Activated naive CD8-positive, alpha-beta T cell treated with anti-CD3 and anti-CD28 coated beads, Interleukin-2, amount 10 ng/mL, durations not matched to agents 7 days and 5 days (primary cell): ENCODE measurements at regions not wholly inside any gene's neighbourhood (a gene's known extent, or its start where the extent isn't known, plus 50 kb on each side); places are given as distances from the start of the nearest gene placed in this dataset.
"Not testable (repeated sequence)": the region's sequence is repeated elsewhere in the genome, so short reads cannot be mapped to it uniquely, and the experiment has no call there.

Experiments
- ATAC-seq: fragments of 150-1000 bp; cut with Tn5 transposase; one replicate; pipeline ENCODE4 v1.10.0; 2021; ENCODE audit warnings: low read depth, moderate library complexity
- POLR2A ChIA-PET: fragments of 350-600 bp; sonication (Branson Sonifier 250); formaldehyde crosslinking; loops from one replicate; lab custom pipeline; 2021; ENCODE audit warnings: antibody characterized with exemption; lab: Charles Lee
- DNase-seq: peaks from one replicate; pipeline ENCODE4 v3.0.0; 2021
- H3K27ac Mint-ChIP-seq: one replicate; pipeline ENCODE4 v1.8.0; 2022; ENCODE audit warnings: mild to moderate bottlenecking, mixed read lengths
- H3K27me3 Mint-ChIP-seq: one replicate; pipeline ENCODE4 v1.8.0; 2022; ENCODE audit warnings: mild to moderate bottlenecking, moderate library complexity, mixed read lengths
- H3K36me3 Mint-ChIP-seq: one replicate; pipeline ENCODE4 v1.8.0; 2021; ENCODE audit warnings: mild to moderate bottlenecking, mixed read lengths
- H3K4me1 Mint-ChIP-seq: one replicate; pipeline ENCODE4 v1.8.0; 2021; ENCODE audit warnings: mixed read lengths
- H3K4me3 Mint-ChIP-seq: one replicate; pipeline ENCODE4 v1.8.0; 2022; ENCODE audit warnings: mild to moderate bottlenecking, moderate library complexity, mixed read lengths
- H3K9me3 Mint-ChIP-seq: one replicate; pipeline ENCODE4 v1.8.0; 2021; ENCODE audit warnings: mixed read lengths

- no peak overlapping the region for H3K4me3 Mint-ChIP-seq
- ATAC-seq = no peak
- no peaks in the 10 kb centered on the region for H3K36me3 Mint-ChIP-seq
- POLR2A ChIA-PET = no interaction called here
- no peak overlapping the region for H3K27ac Mint-ChIP-seq
- H3K27me3 Mint-ChIP-seq = no peaks in the 10 kb centered on the region
- no peak for DNase-seq
- H3K4me1 Mint-ChIP-seq = no peaks in the 10 kb centered on the region
- H3K9me3 Mint-ChIP-seq = peaks cover 1% of the 10 kb centered on the region
Observed at GRCh38 chr15:93758824-93759223, 472.5 kb upstream of the MCTP2 start.

GRCh38 chr15:93748710-93749109, 482.7 kb upstream of the MCTP2 start:
- no peak overlapping the region for H3K4me3 Mint-ChIP-seq
- DNase-seq (no peak), ATAC-seq (no peak)
- H3K36me3 Mint-ChIP-seq = no peaks in the 10 kb centered on the region
- no peaks in the 10 kb centered on the region for H3K27me3 Mint-ChIP-seq
- H3K27ac Mint-ChIP-seq = no peak overlapping the region
- POLR2A ChIA-PET = no interaction called here
- H3K4me1 Mint-ChIP-seq = no peaks in the 10 kb centered on the region
- H3K9me3 Mint-ChIP-seq = peaks cover 11% of the 10 kb centered on the region

GRCh38 chr15:93734976-93735375, 496.4 kb upstream of the MCTP2 start:
- ATAC-seq, H3K4me3 Mint-ChIP-seq, H3K36me3 Mint-ChIP-seq, H3K27ac Mint-ChIP-seq, H3K9me3 Mint-ChIP-seq, H3K4me1 Mint-ChIP-seq, DNase-seq, H3K27me3 Mint-ChIP-seq, POLR2A ChIA-PET: not testable (repeated sequence)

- H3K9me3 Mint-ChIP-seq = peaks cover 5% of the 10 kb centered on the region
- H3K27ac Mint-ChIP-seq = no peak overlapping the region
- POLR2A ChIA-PET = no interaction called here
- H3K27me3 Mint-ChIP-seq = no peaks in the 10 kb centered on the region
- H3K4me3 Mint-ChIP-seq = no peak overlapping the region
- H3K36me3 Mint-ChIP-seq = no peaks in the 10 kb centered on the region
- DNase-seq (no peak), ATAC-seq (no peak)
- H3K4me1 Mint-ChIP-seq = no peaks in the 10 kb centered on the region
Observed at GRCh38 chr15:93730724-93731123, 500.6 kb upstream of the MCTP2 start.

- H3K4me1 Mint-ChIP-seq = no peaks in the 10 kb centered on the region
- H3K9me3 Mint-ChIP-seq = no peaks in the 10 kb centered on the region
- no peak overlapping the region for H3K27ac Mint-ChIP-seq
- POLR2A ChIA-PET = no interaction called here
- no peak overlapping the region for H3K4me3 Mint-ChIP-seq
- DNase-seq (no peak), ATAC-seq (no peak)
- no peaks in the 10 kb centered on the region for H3K36me3 Mint-ChIP-seq
- no peaks in the 10 kb centered on the region for H3K27me3 Mint-ChIP-seq
Observed at GRCh38 chr15:93722165-93722564, 509.2 kb upstream of the MCTP2 start.

- H3K27me3 Mint-ChIP-seq = no peaks in the 10 kb centered on the region
- H3K27ac Mint-ChIP-seq = no peak overlapping the region
- no peak overlapping the region for H3K4me3 Mint-ChIP-seq
- ATAC-seq (no peak), DNase-seq (no peak)
- H3K9me3 Mint-ChIP-seq = no peaks in the 10 kb centered on the region
- POLR2A ChIA-PET = no interaction called here
- H3K4me1 Mint-ChIP-seq = no peaks in the 10 kb centered on the region
- no peaks in the 10 kb centered on the region for H3K36me3 Mint-ChIP-seq
Observed at GRCh38 chr15:93720607-93721006, 510.8 kb upstream of the MCTP2 start.

- Mint-ChIP-seq H3K36me3 (no peaks in the 10 kb centered on the region), H3K27ac (no peak overlapping the region), H3K4me3 (no peak overlapping the region), H3K4me1 (no peaks in the 10 kb centered on the region), H3K9me3 (no peaks in the 10 kb centered on the region), H3K27me3 (no peaks in the 10 kb centered on the region)
- ATAC-seq = no peak
- POLR2A ChIA-PET = no interaction called here
- no peak for DNase-seq
Observed at GRCh38 chr15:93719921-93720351, 511.4 kb upstream of the MCTP2 start.

- Mint-ChIP-seq H3K36me3 (no peaks in the 10 kb centered on the region), H3K27me3 (no peaks in the 10 kb centered on the region), H3K4me1 (no peaks in the 10 kb centered on the region), H3K4me3 (no peak overlapping the region), H3K27ac (no peak overlapping the region), H3K9me3 (no peaks in the 10 kb centered on the region)
- POLR2A ChIA-PET = interaction anchor here (0.7 kb wide), 1 partner anchor 9 kb away, joined by 3 read pairs; no protein-coding TSS in a partner anchor
- ATAC-seq = no peak
- DNase-seq = no peak
Observed at GRCh38 chr15:93716615-93717231, 514.6 kb upstream of the MCTP2 start.

GRCh38 chr15:93709708-93710107, 521.7 kb upstream of the MCTP2 start:
- no peaks in the 10 kb centered on the region for H3K27me3 Mint-ChIP-seq
- no peak overlapping the region for H3K4me3 Mint-ChIP-seq
- H3K27ac Mint-ChIP-seq = no peak overlapping the region
- no peaks in the 10 kb centered on the region for H3K9me3 Mint-ChIP-seq
- H3K4me1 Mint-ChIP-seq = no peaks in the 10 kb centered on the region
- no peaks in the 10 kb centered on the region for H3K36me3 Mint-ChIP-seq
- POLR2A ChIA-PET = no interaction called here
- no peak for DNase-seq
- ATAC-seq = no peak

GRCh38 chr15:93708724-93709445, 522.5 kb upstream of the MCTP2 start:
- DNase-seq = no peak
- no peaks in the 10 kb centered on the region for H3K27me3 Mint-ChIP-seq
- no peak for ATAC-seq
- H3K4me3 Mint-ChIP-seq = no peak overlapping the region
- H3K36me3 Mint-ChIP-seq = no peaks in the 10 kb centered on the region
- POLR2A ChIA-PET = no interaction called here
- no peaks in the 10 kb centered on the region for H3K9me3 Mint-ChIP-seq
- no peak overlapping the region for H3K27ac Mint-ChIP-seq
- H3K4me1 Mint-ChIP-seq = no peaks in the 10 kb centered on the region

GRCh38 chr15:93707751-93708150, 523.6 kb upstream of the MCTP2 start:
- ATAC-seq (no peak), DNase-seq (no peak)
- H3K9me3 Mint-ChIP-seq = no peaks in the 10 kb centered on the region
- POLR2A ChIA-PET = no interaction called here
- H3K27ac Mint-ChIP-seq = no peak overlapping the region
- no peak overlapping the region for H3K4me3 Mint-ChIP-seq
- H3K27me3 Mint-ChIP-seq = no peaks in the 10 kb centered on the region
- H3K36me3 Mint-ChIP-seq = no peaks in the 10 kb centered on the region
- no peaks in the 10 kb centered on the region for H3K4me1 Mint-ChIP-seq

GRCh38 chr15:93706495-93707292, 524.7 kb upstream of the MCTP2 start:
- POLR2A ChIA-PET = no interaction called here
- no peak for DNase-seq

GRCh38 chr15:93705753-93706455, 525.5 kb upstream of the MCTP2 start:
- Mint-ChIP-seq H3K27me3 (no peaks in the 10 kb centered on the region), H3K27ac (no peak overlapping the region), H3K9me3 (no peaks in the 10 kb centered on the region), H3K4me1 (no peaks in the 10 kb centered on the region), H3K36me3 (no peaks in the 10 kb centered on the region), H3K4me3 (no peak overlapping the region)
- DNase-seq (no peak), ATAC-seq (no peak)
- POLR2A ChIA-PET = no interaction called here

More at GRCh38 chr15:93706495-93707292, 524.7 kb upstream of the MCTP2 start:
- no peak for ATAC-seq
- no peaks in the 10 kb centered on the region for H3K27me3 Mint-ChIP-seq
- H3K4me3 Mint-ChIP-seq = no peak overlapping the region
- no peaks in the 10 kb centered on the region for H3K4me1 Mint-ChIP-seq
- H3K9me3 Mint-ChIP-seq = no peaks in the 10 kb centered on the region
- no peak overlapping the region for H3K27ac Mint-ChIP-seq
- no peaks in the 10 kb centered on the region for H3K36me3 Mint-ChIP-seq
